Endothelial cell of umbilical vein (primary cell): ENCODE measurements at regions not wholly inside any gene's neighbourhood (a gene's known extent, or its start where the extent isn't known, plus 50 kb on each side); places are given as distances from the start of the nearest gene placed in this dataset.

ENCODE experiments used
- CTCF ChIP-seq, 2 donors: IDR thresholded peaks; 1 replicate in 1 of 2; 2 replicates in 1 of 2; pipeline ENCODE4 v1.5.1; 2011; ENCODE audit warnings: low read length in 2 of 2, mild to moderate bottlenecking in 2 of 2, moderate library complexity in 2 of 2, control low read depth in 1 of 2, inconsistent platforms in 1 of 2, low read depth in 1 of 2; ENCODE audit not compliant: insufficient read depth in 1 of 2; ENCODE audit errors: extremely low read depth in 1 of 2
- EZH2 ChIP-seq: IDR thresholded peaks from 2 replicates; pipeline ENCODE4 v1.6.1; 2012; ENCODE audit warnings: borderline replicate concordance, low read depth, mild to moderate bottlenecking, moderate library complexity, low read length, inconsistent platforms; ENCODE audit not compliant: severe bottlenecking
- GATA2 ChIP-seq: IDR thresholded peaks from 2 replicates; pipeline ENCODE4 v1.7.0; 2011; ENCODE audit warnings: low read depth, mild to moderate bottlenecking, moderate library complexity, mixed read lengths, low read length; ENCODE audit not compliant: insufficient read length, insufficient read depth
- MAX ChIP-seq: IDR thresholded peaks from 2 replicates; pipeline ENCODE4 v1.6.1; 2011; ENCODE audit not compliant: insufficient read depth, insufficient read length
- MYC ChIP-seq: IDR thresholded peaks from one replicate; pipeline ENCODE4 v1.6.1; 2011; ENCODE audit warnings: mild to moderate bottlenecking, low read depth, low read length
- POLR2A ChIP-seq: IDR thresholded peaks from 2 replicates; pipeline ENCODE4 v1.6.1; 2012; ENCODE audit warnings: low read depth, mild to moderate bottlenecking, control low read depth, low read length
- POLR2AphosphoS5 ChIP-seq: IDR thresholded peaks from 2 replicates; pipeline ENCODE4 v1.6.1; 2012; ENCODE audit warnings: low read depth, mild to moderate bottlenecking, control low read depth, low read length, moderate library complexity; ENCODE audit not compliant: insufficient read depth

- TF ChIP-seq CTCF (IDR thresholded peaks at IDR 0.05; ENCODE audit: extremely low read depth in 1 of 2, insufficient read depth in 1 of 2, low read depth in 1 of 2, low read length in 2 of 2) (no peak), POLR2A (no peak), EZH2 (no peak), MAX (no peak), MYC (no peak), GATA2 (no peak), POLR2AphosphoS5 (no peak)
Measured at GRCh38 chr6:2381872-2382661, 136.7 kb upstream of the GMDS start.
